AG04450 (cell line): ENCODE measurements at regions not wholly inside any gene's neighbourhood (a gene's known extent, or its start where the extent isn't known, plus 50 kb on each side); places are given as distances from the start of the nearest gene placed in this dataset.

ENCODE experiments used
- CTCF ChIA-PET: fragments of 300-600, 350-600 bp; formaldehyde crosslinking; extraction: SDS; loops from one replicate; lab custom pipeline; 2022; ENCODE audit warnings: antibody characterized with exemption, inconsistent platforms; lab: Charles Lee
- POLR2A ChIA-PET: fragments of 350-600 bp; formaldehyde crosslinking; extraction: SDS; loops from one replicate; lab custom pipeline; 2021; ENCODE audit warnings: antibody characterized with exemption, inconsistent platforms; lab: Yijun Ruan, JAX
- DNase-seq: peaks from one replicate; pipeline ENCODE4 v3.0.0-alpha.2; 2011; ENCODE audit warnings: low read depth, low spot score
- H3K27ac ChIP-seq: one replicate; pipeline ENCODE4 v1.5.1; 2012; ENCODE audit warnings: low read depth, low read length, control low read depth
- H3K27me3 ChIP-seq: one replicate; pipeline ENCODE4 v1.6.0; 2012; ENCODE audit warnings: low read length; ENCODE audit not compliant: control insufficient read depth, insufficient read depth
- H3K4me3 ChIP-seq: 2 replicates; pipeline ENCODE4 v1.5.1; 2011; ENCODE audit warnings: mild to moderate bottlenecking, low read depth, low read length, control low read depth
- H3K9me3 ChIP-seq: 2 replicates; pipeline ENCODE4 v1.5.1; 2012; ENCODE audit warnings: low read length; ENCODE audit not compliant: control insufficient read depth, insufficient read depth
- TF ChIP-seq, protein P1 (sequence below): IDR thresholded peaks from 2 replicates; pipeline ENCODE4 v1.5.1; 2011; ENCODE audit warnings: low read depth, low read length, control low read depth, inconsistent platforms

DNA sequence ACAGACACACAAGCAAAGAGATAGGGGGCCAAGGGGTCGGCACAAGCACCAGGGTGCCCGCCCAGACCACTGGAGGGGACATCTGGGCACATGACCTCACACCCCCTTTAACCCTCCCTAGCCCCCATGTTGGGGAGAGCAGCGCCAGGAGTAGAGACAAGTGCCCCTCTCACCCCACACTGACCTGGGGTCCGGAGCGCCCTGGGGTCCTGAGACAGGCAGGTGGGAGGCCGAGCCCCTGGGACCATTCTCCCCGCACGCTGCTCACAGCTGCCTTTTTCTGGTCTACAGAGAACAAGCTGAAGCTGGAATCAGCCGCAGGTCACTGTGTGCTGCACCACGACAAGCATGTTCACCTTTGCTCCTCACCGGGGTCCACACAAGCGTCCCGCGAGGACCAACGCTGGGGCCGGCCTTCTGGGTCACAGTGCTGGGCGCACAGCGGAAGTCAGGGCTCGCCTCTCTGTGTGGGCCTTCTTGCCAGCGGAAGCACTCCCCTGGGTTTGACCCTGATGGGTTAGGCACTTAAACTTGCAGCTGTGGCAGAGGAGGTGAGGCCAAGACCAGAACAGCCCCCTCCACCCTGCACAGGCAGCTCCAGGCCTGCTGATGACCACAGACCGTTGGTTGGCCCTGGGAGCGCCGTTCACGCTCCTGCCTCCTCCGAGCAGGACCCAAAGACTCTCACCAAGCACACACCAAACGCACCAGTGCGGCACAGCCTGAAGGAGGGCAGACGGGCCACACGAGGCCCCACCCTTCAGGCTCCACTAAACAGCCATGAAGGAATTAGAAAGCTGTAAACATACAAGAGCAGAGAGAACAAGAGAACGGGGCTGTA lies 275.3 kb downstream of the EIPR1 start:
- Histone ChIP-seq H3K4me3 (no peak overlapping the region), H3K9me3 (peaks cover 50% of the 10 kb centered on the region), H3K27ac (no peak overlapping the region), H3K27me3 (no peaks in the 10 kb centered on the region)
- ChIA-PET POLR2A (no interaction called here), CTCF (no interaction called here)
- no peak for DNase-seq
- TF ChIP-seq, protein P1, sequence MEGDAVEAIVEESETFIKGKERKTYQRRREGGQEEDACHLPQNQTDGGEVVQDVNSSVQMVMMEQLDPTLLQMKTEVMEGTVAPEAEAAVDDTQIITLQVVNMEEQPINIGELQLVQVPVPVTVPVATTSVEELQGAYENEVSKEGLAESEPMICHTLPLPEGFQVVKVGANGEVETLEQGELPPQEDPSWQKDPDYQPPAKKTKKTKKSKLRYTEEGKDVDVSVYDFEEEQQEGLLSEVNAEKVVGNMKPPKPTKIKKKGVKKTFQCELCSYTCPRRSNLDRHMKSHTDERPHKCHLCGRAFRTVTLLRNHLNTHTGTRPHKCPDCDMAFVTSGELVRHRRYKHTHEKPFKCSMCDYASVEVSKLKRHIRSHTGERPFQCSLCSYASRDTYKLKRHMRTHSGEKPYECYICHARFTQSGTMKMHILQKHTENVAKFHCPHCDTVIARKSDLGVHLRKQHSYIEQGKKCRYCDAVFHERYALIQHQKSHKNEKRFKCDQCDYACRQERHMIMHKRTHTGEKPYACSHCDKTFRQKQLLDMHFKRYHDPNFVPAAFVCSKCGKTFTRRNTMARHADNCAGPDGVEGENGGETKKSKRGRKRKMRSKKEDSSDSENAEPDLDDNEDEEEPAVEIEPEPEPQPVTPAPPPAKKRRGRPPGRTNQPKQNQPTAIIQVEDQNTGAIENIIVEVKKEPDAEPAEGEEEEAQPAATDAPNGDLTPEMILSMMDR = no peak

DNA sequence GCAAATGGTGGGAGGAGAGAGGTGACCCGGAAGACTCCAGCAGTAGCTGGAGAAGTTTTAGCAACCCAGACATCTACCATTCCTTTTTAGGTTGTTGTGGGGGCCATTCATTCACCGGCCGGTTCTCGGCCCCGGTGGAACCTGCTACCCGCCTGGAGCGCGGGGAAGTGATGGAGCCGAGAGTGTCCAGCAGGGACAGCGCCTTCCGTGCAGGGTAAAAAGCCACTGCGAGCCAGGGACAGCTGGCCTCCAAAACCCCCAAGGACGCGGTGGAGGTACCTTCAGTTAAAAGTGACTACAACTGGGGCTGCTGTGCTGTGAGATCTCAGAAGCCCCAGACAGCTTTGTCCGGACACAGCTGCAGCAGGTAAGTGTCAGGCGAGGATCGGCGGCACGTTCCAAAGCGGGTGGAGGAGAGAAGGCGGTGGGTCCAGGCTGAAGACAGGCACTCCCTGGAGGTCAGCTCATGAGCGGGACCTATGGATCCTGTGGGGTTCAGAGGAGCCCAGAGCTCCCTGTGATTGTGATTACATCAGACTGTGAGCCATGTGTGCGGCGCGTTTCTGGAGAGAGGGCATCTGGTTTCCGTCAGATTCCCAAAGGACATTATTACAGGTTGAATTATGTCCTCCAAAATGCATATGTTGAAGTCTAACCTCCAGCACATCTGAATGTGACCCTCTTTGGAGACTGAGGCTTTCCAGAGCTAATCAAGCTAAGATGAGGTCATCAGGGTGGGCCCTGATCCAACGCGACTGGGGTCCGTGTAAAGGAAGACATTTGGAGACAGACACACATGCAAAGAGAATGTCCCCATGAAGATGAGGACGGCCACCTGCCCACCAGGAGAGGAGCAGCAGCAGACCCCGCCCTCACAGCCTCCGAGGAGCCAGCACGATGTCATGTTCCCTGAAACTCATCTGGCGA lies 276.3 kb downstream of the EIPR1 start:
- CTCF ChIA-PET = no interaction called here
- no peak for DNase-seq
- POLR2A ChIA-PET = no interaction called here
- no peaks in the 10 kb centered on the region for H3K27me3 ChIP-seq
- TF ChIP-seq, protein P1 = no peak
- H3K27ac ChIP-seq = no peak overlapping the region
- H3K4me3 ChIP-seq = no peak overlapping the region
- H3K9me3 ChIP-seq = peaks cover 43% of the 10 kb centered on the region

DNA sequence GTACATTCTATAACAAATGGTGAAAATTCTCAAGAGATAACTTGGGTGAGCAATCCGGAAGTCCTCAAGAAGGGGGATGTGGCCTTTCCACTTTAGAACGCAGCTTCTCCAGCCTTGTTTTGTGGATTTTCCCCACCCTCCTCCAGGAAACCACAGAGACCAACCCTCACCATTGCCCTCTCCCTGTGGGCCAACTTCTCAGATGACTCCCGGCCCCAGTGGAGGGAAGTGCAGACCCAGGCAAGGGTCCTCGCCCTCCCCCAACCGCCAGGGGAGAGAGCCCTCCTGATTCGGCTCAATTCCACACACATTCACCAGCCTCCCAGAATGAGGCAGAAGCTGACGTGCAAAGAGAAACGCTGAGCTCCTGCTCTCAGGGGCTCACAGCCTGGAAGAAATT lies 277.2 kb downstream of the EIPR1 start:
- ChIA-PET CTCF (no interaction called here), POLR2A (no interaction called here)
- Histone ChIP-seq H3K9me3 (peaks cover 43% of the 10 kb centered on the region), H3K27ac (no peak overlapping the region), H3K4me3 (no peak overlapping the region), H3K27me3 (no peaks in the 10 kb centered on the region)
- DNase-seq = no peak
- TF ChIP-seq, protein P1 = no peak

DNA sequence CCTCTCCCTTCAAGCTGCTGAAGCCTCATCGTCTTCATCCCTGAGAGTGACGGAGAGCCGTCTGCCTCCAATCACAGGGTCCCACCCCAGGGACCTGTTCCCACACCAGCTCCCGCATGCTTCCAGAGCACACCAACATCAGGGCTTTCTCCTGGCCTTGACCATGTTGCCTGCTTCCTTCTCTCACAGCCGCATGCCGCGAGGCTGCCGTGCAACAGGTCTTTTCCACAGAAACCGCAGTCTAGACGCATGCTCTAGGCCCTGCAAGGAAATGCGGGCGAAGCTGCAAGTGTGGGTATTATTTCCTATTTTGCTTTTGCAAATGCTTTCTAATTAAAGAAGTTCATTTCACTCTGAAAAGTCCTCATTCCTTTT lies 277.8 kb downstream of the EIPR1 start:
- H3K27ac ChIP-seq = no peak overlapping the region
- TF ChIP-seq, protein P1 = no peak
- H3K9me3 ChIP-seq = peaks cover 43% of the 10 kb centered on the region
- POLR2A ChIA-PET = no interaction called here
- no peaks in the 10 kb centered on the region for H3K27me3 ChIP-seq
- DNase-seq = no peak
- H3K4me3 ChIP-seq = no peak overlapping the region
- CTCF ChIA-PET = no interaction called here
